ENCODE measurements at regions not wholly inside any gene's neighbourhood (a gene's known extent, or its start where the extent isn't known, plus 50 kb on each side); places are given as distances from the start of the nearest gene placed in this dataset.

DNA sequence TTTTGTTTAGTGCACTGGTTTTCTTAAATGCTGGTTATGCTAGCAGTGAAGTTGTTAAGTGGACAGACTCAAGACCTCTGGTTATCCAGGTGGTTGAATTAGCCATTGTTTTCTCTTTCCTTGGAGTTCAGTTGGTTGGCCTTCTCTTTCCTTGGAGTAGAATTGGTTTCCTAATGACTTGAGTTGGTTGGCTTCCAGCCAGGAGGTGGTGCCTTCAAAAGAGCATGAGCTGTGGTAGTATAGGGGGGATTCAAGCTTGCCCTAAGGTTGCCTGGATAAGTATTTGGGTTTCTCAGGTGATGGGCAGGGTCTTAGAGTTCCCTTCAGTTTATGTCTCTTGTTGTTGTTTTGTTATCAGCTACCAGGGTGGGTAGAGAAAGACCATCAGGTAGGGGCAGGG lies 92.5 kb downstream of the ATP23 start:
- DNase-seq: no peak
- H3K27ac ChIP-seq: no peak overlapping the region
- H3K36me3 ChIP-seq: no peaks in the 10 kb centered on the region
- intact Hi-C loops (cut with DNase I; ENCODE audit: low total_unique reads): no loop called here
- TF ChIP-seq, protein P1, sequence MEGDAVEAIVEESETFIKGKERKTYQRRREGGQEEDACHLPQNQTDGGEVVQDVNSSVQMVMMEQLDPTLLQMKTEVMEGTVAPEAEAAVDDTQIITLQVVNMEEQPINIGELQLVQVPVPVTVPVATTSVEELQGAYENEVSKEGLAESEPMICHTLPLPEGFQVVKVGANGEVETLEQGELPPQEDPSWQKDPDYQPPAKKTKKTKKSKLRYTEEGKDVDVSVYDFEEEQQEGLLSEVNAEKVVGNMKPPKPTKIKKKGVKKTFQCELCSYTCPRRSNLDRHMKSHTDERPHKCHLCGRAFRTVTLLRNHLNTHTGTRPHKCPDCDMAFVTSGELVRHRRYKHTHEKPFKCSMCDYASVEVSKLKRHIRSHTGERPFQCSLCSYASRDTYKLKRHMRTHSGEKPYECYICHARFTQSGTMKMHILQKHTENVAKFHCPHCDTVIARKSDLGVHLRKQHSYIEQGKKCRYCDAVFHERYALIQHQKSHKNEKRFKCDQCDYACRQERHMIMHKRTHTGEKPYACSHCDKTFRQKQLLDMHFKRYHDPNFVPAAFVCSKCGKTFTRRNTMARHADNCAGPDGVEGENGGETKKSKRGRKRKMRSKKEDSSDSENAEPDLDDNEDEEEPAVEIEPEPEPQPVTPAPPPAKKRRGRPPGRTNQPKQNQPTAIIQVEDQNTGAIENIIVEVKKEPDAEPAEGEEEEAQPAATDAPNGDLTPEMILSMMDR (IDR thresholded peaks at IDR 0.05): no peak
- peaks cover 0 to 21% (median 11%) of the 10 kb centered on the region in 3 donors for H3K9me3 ChIP-seq
- no peaks in the 10 kb centered on the region for H3K27me3 ChIP-seq
- no peaks in the 10 kb centered on the region for H3K4me1 ChIP-seq
- H3K4me3 ChIP-seq: no peak overlapping the region

DNA sequence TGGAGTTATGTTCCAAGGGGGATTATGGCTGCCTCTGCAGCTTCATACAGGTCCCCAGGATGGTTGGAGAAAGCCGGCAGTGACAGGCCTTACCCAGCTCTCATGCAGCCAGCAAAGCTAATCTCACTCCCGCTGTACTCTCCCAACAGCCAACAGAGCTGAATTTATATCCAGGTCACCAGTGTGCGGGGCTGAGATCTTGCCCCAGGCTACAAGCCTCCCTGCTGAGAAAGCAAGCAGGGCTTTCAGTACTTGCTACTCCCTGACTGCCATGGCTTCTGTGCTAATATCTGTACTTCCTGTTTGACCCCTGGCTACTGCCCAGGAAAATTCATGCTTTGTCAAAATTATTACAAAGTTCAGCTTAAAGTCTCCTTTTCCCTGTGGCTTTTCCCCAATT lies 92.9 kb downstream of the ATP23 start:
- no peak for DNase-seq
- Histone ChIP-seq H3K36me3 (no peaks in the 10 kb centered on the region), H3K27me3 (no peaks in the 10 kb centered on the region), H3K27ac (no peak overlapping the region), H3K4me3 (no peak overlapping the region), H3K9me3 (peaks cover 0 to 21% (median 15%) of the 10 kb centered on the region in 3 donors), H3K4me1 (no peaks in the 10 kb centered on the region)
- TF ChIP-seq, protein P1 (IDR thresholded peaks at IDR 0.05): no peak
- intact Hi-C loops (cut with DNase I; ENCODE audit: low total_unique reads): no loop called here

DNA sequence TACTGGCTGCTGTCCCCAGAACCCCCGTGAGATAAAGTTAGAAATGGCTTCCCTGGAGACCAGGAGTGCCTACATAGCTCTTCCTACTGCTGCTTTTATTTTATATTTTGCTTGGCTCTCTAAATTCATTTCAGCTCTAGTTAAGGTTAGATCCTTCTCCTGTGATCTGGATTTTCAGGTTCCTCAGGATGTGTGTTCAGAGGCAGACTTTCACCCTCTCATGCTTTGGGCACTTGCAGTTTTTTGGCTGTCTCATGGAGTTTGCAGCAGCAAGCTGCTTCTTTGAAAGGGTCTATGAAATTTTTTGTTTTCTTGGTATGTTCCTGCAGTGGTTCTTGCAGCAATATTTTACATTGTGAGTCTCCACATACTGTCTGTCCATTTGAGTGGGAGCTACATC lies 93.3 kb downstream of the ATP23 start:
- Histone ChIP-seq H3K4me1 (no peaks in the 10 kb centered on the region), H3K9me3 (peaks cover 0 to 21% (median 15%) of the 10 kb centered on the region in 3 donors), H3K4me3 (no peak overlapping the region), H3K27me3 (no peaks in the 10 kb centered on the region), H3K27ac (no peak overlapping the region), H3K36me3 (no peaks in the 10 kb centered on the region)
- intact Hi-C loops (cut with DNase I; ENCODE audit: low total_unique reads): no loop called here
- TF ChIP-seq, protein P1 (IDR thresholded peaks at IDR 0.05): no peak
- DNase-seq: no peak

DNA sequence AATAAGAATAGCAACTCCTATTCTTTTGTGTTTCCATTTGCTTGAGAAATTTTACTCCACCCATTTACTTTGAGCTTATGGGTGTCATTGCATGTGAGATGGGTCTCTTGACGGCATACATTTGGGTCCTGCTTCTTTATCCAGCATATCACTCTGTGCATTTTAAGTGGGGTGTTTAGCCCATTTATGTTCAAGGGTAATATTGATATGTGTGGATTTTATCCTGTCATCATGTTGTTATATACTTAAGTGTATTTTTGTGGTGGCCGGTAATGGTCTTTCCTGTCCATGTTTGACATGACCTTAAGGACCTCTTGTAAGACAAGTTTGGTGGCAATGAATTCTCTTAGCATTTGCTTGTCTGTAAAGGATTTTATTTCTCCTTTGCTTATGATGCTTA lies 100.1 kb downstream of the ATP23 start:
- H3K36me3 ChIP-seq: no peaks in the 10 kb centered on the region
- H3K27ac ChIP-seq: no peak overlapping the region
- intact Hi-C loops (cut with DNase I; ENCODE audit: low total_unique reads): no loop called here
- peaks cover 0 to 26% (median 15%) of the 10 kb centered on the region in 3 donors for H3K9me3 ChIP-seq
- no peaks in the 10 kb centered on the region for H3K4me1 ChIP-seq
- H3K27me3 ChIP-seq: no peaks in the 10 kb centered on the region
- H3K4me3 ChIP-seq: no peak overlapping the region
- TF ChIP-seq, protein P1 (IDR thresholded peaks at IDR 0.05): no peak
- no peak for DNase-seq

DNA sequence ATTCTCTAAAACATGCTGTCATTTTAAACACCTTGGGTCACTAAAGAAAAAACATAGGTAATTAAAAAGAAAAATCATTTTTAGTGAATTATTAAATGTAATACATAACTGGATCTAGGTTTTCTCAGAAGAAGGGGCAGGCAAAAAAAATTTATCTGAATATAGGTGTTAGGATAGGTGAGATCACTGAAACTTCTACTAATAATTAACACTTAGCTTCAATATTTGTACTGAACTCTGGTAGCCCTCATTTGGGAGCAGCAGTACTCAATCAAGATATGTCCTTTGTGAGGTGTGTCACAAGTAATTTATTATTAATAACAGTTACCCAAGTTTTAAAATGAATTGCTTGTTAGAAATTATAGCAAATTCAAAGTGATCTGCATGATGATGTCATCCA lies 103.6 kb downstream of the ATP23 start:
- H3K9me3 ChIP-seq: peaks cover 0 to 21% (median 0%) of the 10 kb centered on the region in 3 donors
- TF ChIP-seq, protein P1 (IDR thresholded peaks at IDR 0.05): no peak
- no peaks in the 10 kb centered on the region for H3K27me3 ChIP-seq
- intact Hi-C loops (cut with DNase I; ENCODE audit: low total_unique reads): no loop called here
- no peak overlapping the region for H3K4me3 ChIP-seq
- no peak for DNase-seq
- no peaks in the 10 kb centered on the region for H3K4me1 ChIP-seq
- no peak overlapping the region for H3K27ac ChIP-seq
- no peaks in the 10 kb centered on the region for H3K36me3 ChIP-seq

DNA sequence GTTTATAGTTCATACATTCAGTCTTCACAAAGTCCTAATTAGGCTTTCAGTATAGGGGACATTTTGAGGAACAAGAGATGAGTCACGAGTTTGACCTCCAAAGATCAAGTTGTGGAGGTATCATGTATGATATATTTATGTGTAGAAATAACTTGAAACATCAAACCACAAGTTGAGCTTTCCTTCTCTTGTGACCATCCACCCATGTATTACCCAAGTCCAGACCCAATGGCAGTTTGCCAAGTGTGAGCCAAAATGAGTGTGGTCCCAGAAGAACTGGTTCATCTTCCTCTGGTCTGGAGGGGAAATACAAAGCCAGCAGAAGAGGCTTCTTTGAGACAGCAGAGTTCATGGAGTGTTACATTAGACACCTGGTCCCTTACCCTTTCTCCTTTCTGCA lies 104.9 kb downstream of the ATP23 start:
- DNase-seq: no peak
- Histone ChIP-seq H3K36me3 (no peaks in the 10 kb centered on the region), H3K27me3 (no peaks in the 10 kb centered on the region), H3K9me3 (peaks cover 0 to 17% (median 1%) of the 10 kb centered on the region in 3 donors), H3K4me1 (no peaks in the 10 kb centered on the region), H3K4me3 (no peak overlapping the region), H3K27ac (no peak overlapping the region)
- TF ChIP-seq, protein P1 (IDR thresholded peaks at IDR 0.05): no peak
- intact Hi-C loops (cut with DNase I; ENCODE audit: low total_unique reads): no loop called here
